Inflammatory macrophage (primary cell): ENCODE measurements at regions not wholly inside any gene's neighbourhood (a gene's known extent, or its start where the extent isn't known, plus 50 kb on each side); places are given as distances from the start of the nearest gene placed in this dataset.

ENCODE experiments used
- DNase-seq, 2 donors: peaks; one replicate each; pipeline ENCODE4 v3.0.0-alpha.2; 2020 to 2022

GRCh38 chr12:16415155-16415554, 67.7 kb downstream of the MGST1 start:
- no peak for DNase-seq

GRCh38 chr12:16417058-16417457, 69.6 kb downstream of the MGST1 start:
- DNase-seq, result peak in 1 of 2 donors; percentile 10

- no peak for DNase-seq
Observed at GRCh38 chr12:16421806-16422205, 74.4 kb downstream of the MGST1 start.

GRCh38 chr12:16424531-16424930, 77.1 kb downstream of the MGST1 start:
- no peak for DNase-seq

- no peak for DNase-seq
Observed at GRCh38 chr12:16435875-16436554, 88.6 kb downstream of the MGST1 start.

- DNase-seq, result no peak
Observed at GRCh38 chr12:16437281-16437816, 89.9 kb downstream of the MGST1 start.

GRCh38 chr12:16437926-16438325, 90.5 kb downstream of the MGST1 start:
- no peak for DNase-seq

GRCh38 chr12:16449459-16449858, 102.0 kb downstream of the MGST1 start:
- DNase-seq, result no peak

- no peak for DNase-seq
Observed at GRCh38 chr12:16453319-16453718, 105.9 kb downstream of the MGST1 start.

GRCh38 chr12:16454481-16454880, 107.0 kb downstream of the MGST1 start:
- no peak for DNase-seq

GRCh38 chr12:16458521-16459078, 111.2 kb downstream of the MGST1 start:
- DNase-seq, result no peak

- DNase-seq, result no peak
Observed at GRCh38 chr12:16467272-16467671, 119.8 kb downstream of the MGST1 start.

- DNase-seq, result no peak
Observed at GRCh38 chr12:16472631-16473030, 125.2 kb downstream of the MGST1 start.

- no peak for DNase-seq
Observed at GRCh38 chr12:16473610-16474326, 126.3 kb downstream of the MGST1 start.

- no peak for DNase-seq
Observed at GRCh38 chr12:16474801-16475200, 127.4 kb downstream of the MGST1 start.

- DNase-seq, result no peak
Observed at GRCh38 chr12:16475521-16475920, 128.1 kb downstream of the MGST1 start.

- no peak for DNase-seq
Observed at GRCh38 chr12:16482726-16483125, 123.2 kb downstream of the LMO3 start.

GRCh38 chr12:16492240-16492639, 113.7 kb downstream of the LMO3 start:
- no peak for DNase-seq

- DNase-seq, result no peak
Observed at GRCh38 chr12:16492820-16493797, 112.9 kb downstream of the LMO3 start.

- DNase-seq, result no peak
Observed at GRCh38 chr12:16495196-16495595, 110.8 kb downstream of the LMO3 start.
